DOHH2 (cell line): ENCODE measurements at regions not wholly inside any gene's neighbourhood (a gene's known extent, or its start where the extent isn't known, plus 50 kb on each side); places are given as distances from the start of the nearest gene placed in this dataset.

Source experiments
- H3F3A ChIP-seq: fragments of 200-600 bp; sonication (generic), shearing (Covaris generic); 2 replicates; pipeline ENCODE4 v1.6.0; 2016; ENCODE audit warnings: antibody characterized with exemption, mild to moderate bottlenecking; ENCODE audit not compliant: control insufficient read depth, insufficient read depth
- H3K27ac ChIP-seq: fragments of 200-600 bp; sonication (generic); 2 replicates; pipeline ENCODE4 v1.5.1; 2014; ENCODE audit warnings: low read depth, mild to moderate bottlenecking, low read length, moderate library complexity
- H3K27me3 ChIP-seq: fragments of 200-600 bp; sonication (generic); 2 replicates; pipeline ENCODE4 v1.6.1; 2014; ENCODE audit warnings: mild to moderate bottlenecking, low read length, mixed read lengths; ENCODE audit not compliant: control insufficient read depth
- H3K36me3 ChIP-seq: fragments of 200-600 bp; sonication (generic); 2 replicates; pipeline ENCODE4 v1.6.1; 2014; ENCODE audit warnings: mild to moderate bottlenecking, low read length, moderate library complexity, mixed read lengths; ENCODE audit not compliant: control insufficient read depth
- H3K4me1 ChIP-seq: fragments of 200-600 bp; sonication (generic); 2 replicates; pipeline ENCODE4 v1.6.1; 2014; ENCODE audit warnings: mild to moderate bottlenecking, low read length, mixed read lengths; ENCODE audit not compliant: control insufficient read depth
- H3K4me2 ChIP-seq: fragments of 200-600 bp; sonication (generic); 2 replicates; pipeline ENCODE4 v1.6.0; 2014; ENCODE audit warnings: mild to moderate bottlenecking, low read length, moderate library complexity
- H3K4me3 ChIP-seq: fragments of 200-600 bp; sonication (generic); 2 replicates; pipeline ENCODE4 v1.5.1; 2014; ENCODE audit warnings: mild to moderate bottlenecking, low read length, mixed read lengths
- H3K79me2 ChIP-seq: fragments of 200-600 bp; sonication (generic); 2 replicates; pipeline ENCODE4 v1.6.1; 2014; ENCODE audit warnings: mild to moderate bottlenecking, low read length, mixed read lengths; ENCODE audit not compliant: control insufficient read depth
- H3K9me2 ChIP-seq: fragments of 200-600 bp; sonication (generic); replicated peaks from 2 replicates; pipeline ENCODE4 v1.6.1; 2014; ENCODE audit warnings: mild to moderate bottlenecking, low read length, mixed read lengths; ENCODE audit not compliant: control insufficient read depth
- H3K9me3 ChIP-seq: fragments of 200-600 bp; sonication (generic); 2 replicates; pipeline ENCODE4 v1.6.1; 2014; ENCODE audit warnings: antibody characterized with exemption, low read length, mixed read lengths; ENCODE audit not compliant: control insufficient read depth, insufficient read depth
- H4K20me1 ChIP-seq: fragments of 200-600 bp; sonication (generic); 2 replicates; pipeline ENCODE4 v1.6.0; 2014; ENCODE audit warnings: low read depth, mild to moderate bottlenecking, antibody characterized with exemption, low read length, moderate library complexity; ENCODE audit not compliant: control insufficient read depth, insufficient read depth
- CTCF ChIP-seq: fragments of 200-600 bp; sonication (generic); IDR thresholded peaks from one replicate; pipeline ENCODE4 v1.5.1; 2014; ENCODE audit warnings: antibody characterized with exemption, mild to moderate bottlenecking, low read depth, low read length; ENCODE audit not compliant: poor library complexity, severe bottlenecking
- EZH2phosphoT487 ChIP-seq: fragments of 200-600 bp; sonication (generic); IDR thresholded peaks from 2 replicates; pipeline ENCODE4 v1.6.1; 2017; ENCODE audit warnings: borderline replicate concordance, mild to moderate bottlenecking, antibody characterized with exemption, low read length, moderate library complexity, mixed read lengths

- H3K4me3 ChIP-seq = no peak overlapping the region
- no peaks in the 10 kb centered on the region for H3K79me2 ChIP-seq
- no peak overlapping the region for H3K27ac ChIP-seq
- no peaks in the 10 kb centered on the region for H3K9me3 ChIP-seq
- no peaks in the 10 kb centered on the region for H3K9me2 ChIP-seq
- no peaks in the 10 kb centered on the region for H4K20me1 ChIP-seq
- H3K27me3 ChIP-seq = no peaks in the 10 kb centered on the region
- TF ChIP-seq CTCF = no peak
- H3F3A ChIP-seq = no peaks in the 10 kb centered on the region
- H3K4me2 ChIP-seq = no peak overlapping the region
- H3K36me3 ChIP-seq = no peaks in the 10 kb centered on the region
- H3K4me1 ChIP-seq = no peaks in the 10 kb centered on the region
Measured at GRCh38 chr9:103261951-103262350, 266.8 kb downstream of the CYLC2 start.

GRCh38 chr9:103266064-103266463, 270.9 kb downstream of the CYLC2 start:
- TF ChIP-seq CTCF (no peak), EZH2phosphoT487 (no peak)
- no peak overlapping the region for H3K4me3 ChIP-seq
- H3K79me2 ChIP-seq = no peaks in the 10 kb centered on the region
- H3K4me2 ChIP-seq = no peak overlapping the region
- no peaks in the 10 kb centered on the region for H3F3A ChIP-seq
- no peaks in the 10 kb centered on the region for H3K4me1 ChIP-seq
- no peaks in the 10 kb centered on the region for H3K36me3 ChIP-seq
- no peaks in the 10 kb centered on the region for H3K9me3 ChIP-seq
- no peak overlapping the region for H3K27ac ChIP-seq
- H3K9me2 ChIP-seq = no peaks in the 10 kb centered on the region
- no peaks in the 10 kb centered on the region for H4K20me1 ChIP-seq
- H3K27me3 ChIP-seq = no peaks in the 10 kb centered on the region

GRCh38 chr9:103277240-103277639, 282.1 kb downstream of the CYLC2 start:
- Histone ChIP-seq H3K27ac (no peak overlapping the region), H3K4me1 (no peaks in the 10 kb centered on the region), H3K9me3 (no peaks in the 10 kb centered on the region), H3K79me2 (no peaks in the 10 kb centered on the region), H3K27me3 (no peaks in the 10 kb centered on the region), H3F3A (no peaks in the 10 kb centered on the region), H3K4me3 (no peak overlapping the region), H3K9me2 (no peaks in the 10 kb centered on the region), H3K4me2 (no peak overlapping the region), H4K20me1 (no peaks in the 10 kb centered on the region), H3K36me3 (no peaks in the 10 kb centered on the region)
- TF ChIP-seq CTCF = no peak
- no peak for TF ChIP-seq EZH2phosphoT487

- H3K27me3 ChIP-seq = no peaks in the 10 kb centered on the region
- H3K36me3 ChIP-seq = no peaks in the 10 kb centered on the region
- no peaks in the 10 kb centered on the region for H3F3A ChIP-seq
- no peaks in the 10 kb centered on the region for H3K79me2 ChIP-seq
- no peaks in the 10 kb centered on the region for H3K9me2 ChIP-seq
- no peaks in the 10 kb centered on the region for H3K4me1 ChIP-seq
- no peak overlapping the region for H3K4me3 ChIP-seq
- TF ChIP-seq EZH2phosphoT487 (no peak), CTCF (no peak)
- no peaks in the 10 kb centered on the region for H4K20me1 ChIP-seq
- no peak overlapping the region for H3K27ac ChIP-seq
- H3K4me2 ChIP-seq = no peak overlapping the region
- H3K9me3 ChIP-seq = no peaks in the 10 kb centered on the region
Measured at GRCh38 chr9:103281126-103281525, 286.0 kb downstream of the CYLC2 start.
